ENCODE measurements at regions not wholly inside any gene's neighbourhood (a gene's known extent, or its start where the extent isn't known, plus 50 kb on each side); places are given as distances from the start of the nearest gene placed in this dataset.

- in situ Hi-C loops (cut with HindIII; ENCODE audit: extremely low pct_ligation_motif_present, low pct_unique_long_range_greater_than_20kb) (loop anchor here (10.0 kb wide), 1 partner anchor 62 kb away; no protein-coding TSS in a partner anchor), intact Hi-C loops (cut with micrococcal nuclease; ENCODE audit: unreplicated experiment) (no loop called here)
- no peak overlapping the region for H3K9ac ChIP-seq (ENCODE audit: insufficient read depth, low read depth, low read length)
- POLR2A ChIA-PET = no interaction called here
- no peaks in the 10 kb centered on the region for H4K20me1 ChIP-seq (ENCODE audit: insufficient read depth, low read length)
- no peaks in the 10 kb centered on the region for H3K4me1 ChIP-seq (ENCODE audit: insufficient read depth, low read length)
- DNase-seq (ENCODE audit: low spot score) = no peak
- no peaks in the 10 kb centered on the region for H3K36me3 ChIP-seq (replicated peaks in 1 of 2; ENCODE audit: control insufficient read depth in 1 of 2, insufficient read depth in 2 of 2, low read length in 2 of 2)
- no peak for ATAC-seq
- FAIRE-seq = no peak
- H3K4me3 ChIP-seq (replicated peaks in 1 of 3; ENCODE audit: insufficient read depth in 1 of 3, low read depth in 2 of 3, low read length in 3 of 3) = no peak overlapping the region
- CTCF ChIA-PET (ENCODE audit: low intra/inter-chr PET ratio, low total read pairs) = no interaction called here
- H3K4me2 ChIP-seq (ENCODE audit: low read depth, low read length) = no peak overlapping the region
- WGBS (ENCODE audit: low lambda C conversion rate) = 37% methylated on average over 3 of the region's 4 CpGs
- TF ChIP-seq FOXP1 (IDR thresholded peaks at IDR 0.05) = no peak
- no peak for TF ChIP-seq FOXP1 (CRISPR knock-in tag; IDR thresholded peaks at IDR 0.05)
- no peak for TF ChIP-seq KLF9 (CRISPR knock-in tag; IDR thresholded peaks at IDR 0.05; ENCODE audit: low read depth)
- TF ChIP-seq ZC3H13 (CRISPR knock-in tag; IDR thresholded peaks at IDR 0.05) = no peak
- TF ChIP-seq PATZ1 (CRISPR knock-in tag; IDR thresholded peaks at IDR 0.05) = no peak
- TF ChIP-seq NKX3-1 (CRISPR knock-in tag; IDR thresholded peaks at IDR 0.05) = no peak
- no peak for TF ChIP-seq ZNF121 (CRISPR knock-in tag; IDR thresholded peaks at IDR 0.05)
- TF ChIP-seq ZNF747 (CRISPR knock-in tag; IDR thresholded peaks at IDR 0.05; ENCODE audit: borderline replicate concordance) = no peak
- no peak for TF ChIP-seq ZNF564 (CRISPR knock-in tag; IDR thresholded peaks at IDR 0.05)
- TF ChIP-seq, protein P1, sequence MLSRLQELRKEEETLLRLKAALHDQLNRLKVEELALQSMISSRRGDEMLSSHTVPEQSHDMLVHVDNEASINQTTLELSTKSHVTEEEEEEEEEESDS (CRISPR knock-in tag; IDR thresholded peaks at IDR 0.05; ENCODE audit: borderline replicate concordance) = no peak
- TF ChIP-seq PPARG (CRISPR knock-in tag; conservative IDR thresholded peaks at IDR 0.05) = no peak
- TF ChIP-seq GRHL1 (CRISPR knock-in tag; conservative IDR thresholded peaks at IDR 0.05) = no peak
- no peak for TF ChIP-seq POLR2AphosphoS2 (IDR thresholded peaks at IDR 0.05; ENCODE audit: low read depth, low read length)
- TF ChIP-seq, protein P2, sequence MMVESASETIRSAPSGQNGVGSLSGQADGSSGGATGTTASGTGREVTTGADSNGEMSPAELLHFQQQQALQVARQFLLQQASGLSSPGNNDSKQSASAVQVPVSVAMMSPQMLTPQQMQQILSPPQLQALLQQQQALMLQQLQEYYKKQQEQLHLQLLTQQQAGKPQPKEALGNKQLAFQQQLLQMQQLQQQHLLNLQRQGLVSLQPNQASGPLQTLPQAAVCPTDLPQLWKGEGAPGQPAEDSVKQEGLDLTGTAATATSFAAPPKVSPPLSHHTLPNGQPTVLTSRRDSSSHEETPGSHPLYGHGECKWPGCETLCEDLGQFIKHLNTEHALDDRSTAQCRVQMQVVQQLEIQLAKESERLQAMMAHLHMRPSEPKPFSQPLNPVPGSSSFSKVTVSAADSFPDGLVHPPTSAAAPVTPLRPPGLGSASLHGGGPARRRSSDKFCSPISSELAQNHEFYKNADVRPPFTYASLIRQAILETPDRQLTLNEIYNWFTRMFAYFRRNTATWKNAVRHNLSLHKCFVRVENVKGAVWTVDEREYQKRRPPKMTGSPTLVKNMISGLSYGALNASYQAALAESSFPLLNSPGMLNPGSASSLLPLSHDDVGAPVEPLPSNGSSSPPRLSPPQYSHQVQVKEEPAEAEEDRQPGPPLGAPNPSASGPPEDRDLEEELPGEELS (CRISPR knock-in tag; IDR thresholded peaks at IDR 0.05) = no peak
- TF ChIP-seq ZNF484 (CRISPR knock-in tag; IDR thresholded peaks at IDR 0.05; ENCODE audit: borderline replicate concordance, low read depth) = no peak
- TF ChIP-seq, protein P3, sequence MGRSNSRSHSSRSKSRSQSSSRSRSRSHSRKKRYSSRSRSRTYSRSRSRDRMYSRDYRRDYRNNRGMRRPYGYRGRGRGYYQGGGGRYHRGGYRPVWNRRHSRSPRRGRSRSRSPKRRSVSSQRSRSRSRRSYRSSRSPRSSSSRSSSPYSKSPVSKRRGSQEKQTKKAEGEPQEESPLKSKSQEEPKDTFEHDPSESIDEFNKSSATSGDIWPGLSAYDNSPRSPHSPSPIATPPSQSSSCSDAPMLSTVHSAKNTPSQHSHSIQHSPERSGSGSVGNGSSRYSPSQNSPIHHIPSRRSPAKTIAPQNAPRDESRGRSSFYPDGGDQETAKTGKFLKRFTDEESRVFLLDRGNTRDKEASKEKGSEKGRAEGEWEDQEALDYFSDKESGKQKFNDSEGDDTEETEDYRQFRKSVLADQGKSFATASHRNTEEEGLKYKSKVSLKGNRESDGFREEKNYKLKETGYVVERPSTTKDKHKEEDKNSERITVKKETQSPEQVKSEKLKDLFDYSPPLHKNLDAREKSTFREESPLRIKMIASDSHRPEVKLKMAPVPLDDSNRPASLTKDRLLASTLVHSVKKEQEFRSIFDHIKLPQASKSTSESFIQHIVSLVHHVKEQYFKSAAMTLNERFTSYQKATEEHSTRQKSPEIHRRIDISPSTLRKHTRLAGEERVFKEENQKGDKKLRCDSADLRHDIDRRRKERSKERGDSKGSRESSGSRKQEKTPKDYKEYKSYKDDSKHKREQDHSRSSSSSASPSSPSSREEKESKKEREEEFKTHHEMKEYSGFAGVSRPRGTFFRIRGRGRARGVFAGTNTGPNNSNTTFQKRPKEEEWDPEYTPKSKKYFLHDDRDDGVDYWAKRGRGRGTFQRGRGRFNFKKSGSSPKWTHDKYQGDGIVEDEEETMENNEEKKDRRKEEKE (IDR thresholded peaks at IDR 0.05) = no peak
- TF ChIP-seq CENPT (CRISPR knock-in tag; IDR thresholded peaks at IDR 0.05; ENCODE audit: low read depth) = no peak
- no peak for TF ChIP-seq ETV5 (CRISPR knock-in tag; IDR thresholded peaks at IDR 0.05; ENCODE audit: borderline replicate concordance)
- TF ChIP-seq POLR2A (IDR thresholded peaks at IDR 0.05; ENCODE audit: insufficient read depth in 1 of 2, low read depth in 2 of 2, low read length in 2 of 2) = no peak
- no peaks in the 10 kb centered on the region for H3K79me2 ChIP-seq (ENCODE audit: insufficient read depth, low read length)
- no TSS peak for BruUV-seq (replicated peaks)
- no peak overlapping the region for H3K27ac ChIP-seq (ENCODE audit: extremely low read length, insufficient read depth, low read length)
- no peaks in the 10 kb centered on the region for H3K9me3 ChIP-seq (ENCODE audit: low read length)
- H2AFZ ChIP-seq (ENCODE audit: low read length) = no peak overlapping the region
- peaks cover 0 to 11% of the 10 kb centered on the region in 2 experiments; a peak in 2 of 5 replicates for H3K27me3 ChIP-seq (ENCODE audit: control insufficient read depth in 1 of 2, insufficient read depth in 2 of 2, low read length in 2 of 2)
Observed at GRCh38 chr1:20432341-20432740, 53.7 kb downstream of the CAMK2N1 start.

Data from HepG2 (cell line).